BJ (cell line): ENCODE measurements at regions not wholly inside any gene's neighbourhood (a gene's known extent, or its start where the extent isn't known, plus 50 kb on each side); places are given as distances from the start of the nearest gene placed in this dataset.
A peak's percentile ranks its signal among the peaks of the same experiment; 100 is the strongest.

ENCODE experiments used
- CTCF ChIA-PET: fragments of 350-600 bp; formaldehyde crosslinking; extraction: SDS; loops from one replicate; lab custom pipeline; 2021; ENCODE audit warnings: antibody characterized with exemption, inconsistent platforms; lab: Yijun Ruan, JAX
- POLR2A ChIA-PET: fragments of 300-600 bp; sonication (Branson Sonifier 250); formaldehyde crosslinking; extraction: SDS; loops from one replicate; lab custom pipeline; 2021; ENCODE audit warnings: antibody characterized with exemption; lab: Charles Lee
- DNase-seq: peaks from one replicate; pipeline ENCODE4 v3.0.0-alpha.2; 2011; ENCODE audit warnings: low read depth
- H3K27me3 ChIP-seq: 2 replicates; pipeline ENCODE4 v1.6.0; 2011; ENCODE audit warnings: low read length; ENCODE audit not compliant: control insufficient read depth, insufficient read depth
- H3K36me3 ChIP-seq: 2 replicates; pipeline ENCODE4 v1.5.1; 2011; ENCODE audit warnings: low read length; ENCODE audit not compliant: control insufficient read depth, insufficient read depth
- H3K4me3 ChIP-seq: 2 replicates; pipeline ENCODE4 v1.5.1; 2011; ENCODE audit warnings: low read depth, mild to moderate bottlenecking, control low read depth, low read length
- CTCF ChIP-seq: IDR thresholded peaks from 2 replicates; pipeline ENCODE4 v1.5.1; 2011; ENCODE audit warnings: low read depth, mild to moderate bottlenecking, control low read depth, inconsistent platforms, low read length, moderate library complexity; ENCODE audit not compliant: insufficient read depth

GRCh38 chr1:170407138-170407537 lies 124.8 kb upstream of the GORAB start:
- CTCF ChIA-PET, result no interaction called here

GRCh38 chr1:170407581-170407980 lies 124.4 kb upstream of the GORAB start:
- no peaks in the 10 kb centered on the region for H3K36me3 ChIP-seq
- TF ChIP-seq CTCF, result no peak
- no peak for DNase-seq
- H3K4me3 ChIP-seq, result no peak overlapping the region
- no peaks in the 10 kb centered on the region for H3K27me3 ChIP-seq
- ChIA-PET POLR2A (no interaction called here), CTCF (no interaction called here)

More at GRCh38 chr1:170407138-170407537, 124.8 kb upstream of the GORAB start:
- no peak for TF ChIP-seq CTCF
- POLR2A ChIA-PET, result no interaction called here
- DNase-seq, result no peak
- H3K36me3 ChIP-seq, result no peaks in the 10 kb centered on the region
- H3K4me3 ChIP-seq, result no peak overlapping the region
- H3K27me3 ChIP-seq, result no peaks in the 10 kb centered on the region

- Histone ChIP-seq H3K4me3 (no peak overlapping the region), H3K36me3 (no peaks in the 10 kb centered on the region), H3K27me3 (no peaks in the 10 kb centered on the region)
- no peak for TF ChIP-seq CTCF
- CTCF ChIA-PET, result no interaction called here
- POLR2A ChIA-PET, result interaction anchor here (0.7 kb wide), 1 partner anchor 100 kb away, joined by 12 read pairs; no protein-coding TSS in a partner anchor
- peak; percentile 71 for DNase-seq
Observed at GRCh38 chr1:170410401-170411166, 121.4 kb upstream of the GORAB start.

GRCh38 chr1:170414989-170415709 lies 116.8 kb upstream of the GORAB start:
- CTCF ChIA-PET, result interaction anchor here (0.6 to 1.6 kb wide), 2 partner anchors 9 to 404 kb away, joined by 4 read pairs; no protein-coding TSS in a partner anchor
- DNase-seq, result no peak
- no peaks in the 10 kb centered on the region for H3K36me3 ChIP-seq
- POLR2A ChIA-PET, result no interaction called here
- H3K27me3 ChIP-seq, result no peaks in the 10 kb centered on the region
- TF ChIP-seq CTCF, result no peak
- no peak overlapping the region for H3K4me3 ChIP-seq

GRCh38 chr1:170415710-170416372 lies 116.1 kb upstream of the GORAB start:
- no peak for TF ChIP-seq CTCF
- H3K27me3 ChIP-seq, result no peaks in the 10 kb centered on the region
- CTCF ChIA-PET, result interaction anchor here (0.9 to 1.6 kb wide), 2 partner anchors 9 to 17 kb away, joined by 3 to 4 read pairs; no protein-coding TSS in a partner anchor
- no peak for DNase-seq
- H3K36me3 ChIP-seq, result no peaks in the 10 kb centered on the region
- POLR2A ChIA-PET, result no interaction called here
- no peak overlapping the region for H3K4me3 ChIP-seq
